NOMO-1 treated with DMSO at 0.1 percent for 48 hours (cell line): ENCODE measurements at regions not wholly inside any gene's neighbourhood (a gene's known extent, or its start where the extent isn't known, plus 50 kb on each side); places are given as distances from the start of the nearest gene placed in this dataset.

Source experiments
- DNase-seq: peaks from one replicate; lab custom pipeline; 2025; ENCODE audit not compliant: unreplicated experiment; lab: John Stamatoyannopoulos, UW

- no peak for DNase-seq
Measured at GRCh38 chr13:106302843-106303242, 232.6 kb downstream of the EFNB2 start.

GRCh38 chr13:106302011-106302410 is 233.5 kb downstream of the EFNB2 start:
- no peak for DNase-seq

- no peak for DNase-seq
Measured at GRCh38 chr13:106299621-106300020, 235.8 kb downstream of the EFNB2 start.

GRCh38 chr13:106297283-106297682 is 238.2 kb downstream of the EFNB2 start:
- DNase-seq = no peak

DNA sequence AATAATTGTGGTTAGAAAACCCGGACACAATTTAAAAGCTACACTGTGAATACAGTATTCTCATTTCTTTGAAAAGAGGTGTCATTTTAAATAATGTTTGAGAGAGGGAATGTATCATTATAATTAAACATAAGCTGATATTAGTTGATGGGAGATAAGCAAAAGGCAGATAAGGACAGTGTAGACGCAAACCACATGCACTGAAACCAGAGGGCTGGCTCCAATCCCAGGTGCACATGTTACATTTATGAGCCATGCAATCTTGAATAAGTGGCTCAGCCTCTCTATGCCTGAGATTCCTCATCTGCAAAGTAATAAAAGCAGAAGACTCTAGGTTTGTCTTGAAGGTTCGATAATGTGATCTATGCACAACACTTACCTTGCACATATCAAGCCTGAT is 238.7 kb downstream of the EFNB2 start:
- DNase-seq = no peak

DNA sequence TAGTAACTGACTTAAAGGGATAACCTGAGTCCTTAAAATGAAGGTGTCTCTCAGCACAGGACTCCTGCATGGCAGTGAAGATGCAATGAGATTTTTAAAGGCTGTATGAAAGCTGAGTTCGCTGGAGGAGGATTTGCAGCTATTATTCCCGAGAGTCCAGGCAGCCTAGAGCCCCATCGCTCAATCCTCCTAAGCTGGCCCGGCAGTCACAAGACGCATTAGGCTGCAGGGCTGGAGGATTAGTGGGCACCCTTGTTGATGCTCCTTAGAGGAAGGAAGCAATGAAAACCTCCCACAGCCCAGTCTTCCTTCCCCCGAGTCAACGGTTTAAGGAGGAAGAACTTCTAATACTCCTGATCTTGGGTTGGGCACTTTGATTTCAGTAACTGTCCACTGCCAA is 239.5 kb downstream of the EFNB2 start:
- no peak for DNase-seq

DNA sequence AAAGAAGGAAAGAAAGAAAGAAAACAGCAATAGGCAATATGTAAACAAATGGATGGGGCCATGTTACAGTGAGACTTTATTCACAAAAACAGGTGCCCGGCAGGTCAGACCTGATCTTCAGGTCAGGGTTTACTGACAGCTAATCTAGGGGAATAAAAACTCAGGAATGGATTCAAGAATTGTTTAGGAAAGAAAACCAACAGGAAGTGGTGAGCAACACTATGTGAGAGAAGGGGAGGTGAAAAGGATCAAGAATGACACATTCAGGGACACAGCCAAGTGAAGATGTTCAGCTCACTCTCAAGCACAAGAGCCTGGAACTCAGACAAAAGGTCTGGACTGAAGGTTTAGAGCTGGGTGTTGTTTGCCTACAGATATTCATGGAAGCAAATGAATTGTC is 244.5 kb downstream of the EFNB2 start:
- no peak for DNase-seq

GRCh38 chr13:106287351-106287750 is 248.1 kb downstream of the EFNB2 start:
- DNase-seq = no peak

DNA sequence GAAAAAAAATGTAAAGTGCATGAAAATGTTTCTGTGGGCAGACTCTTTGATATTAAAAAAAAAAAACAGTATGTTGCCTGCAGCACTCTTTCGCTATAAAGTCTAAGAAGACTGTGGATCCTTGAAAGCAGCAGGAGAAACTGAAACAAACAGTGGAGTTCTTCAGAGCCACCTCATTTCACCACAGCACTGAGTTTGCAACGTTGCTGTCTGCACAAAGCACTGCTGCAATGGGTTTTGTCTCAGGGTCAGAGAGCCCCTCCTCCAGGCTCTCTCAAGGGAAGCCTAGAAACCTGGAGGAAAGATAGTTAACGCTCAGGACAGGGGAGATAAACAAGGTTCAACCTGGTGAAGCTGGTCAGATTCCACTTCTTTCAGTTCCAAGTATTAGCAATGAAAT is 248.7 kb downstream of the EFNB2 start:
- no peak for DNase-seq

GRCh38 chr13:106284358-106284757 is 251.1 kb downstream of the EFNB2 start:
- DNase-seq = no peak

GRCh38 chr13:106281426-106281825 is 254.0 kb downstream of the EFNB2 start:
- no peak for DNase-seq

DNA sequence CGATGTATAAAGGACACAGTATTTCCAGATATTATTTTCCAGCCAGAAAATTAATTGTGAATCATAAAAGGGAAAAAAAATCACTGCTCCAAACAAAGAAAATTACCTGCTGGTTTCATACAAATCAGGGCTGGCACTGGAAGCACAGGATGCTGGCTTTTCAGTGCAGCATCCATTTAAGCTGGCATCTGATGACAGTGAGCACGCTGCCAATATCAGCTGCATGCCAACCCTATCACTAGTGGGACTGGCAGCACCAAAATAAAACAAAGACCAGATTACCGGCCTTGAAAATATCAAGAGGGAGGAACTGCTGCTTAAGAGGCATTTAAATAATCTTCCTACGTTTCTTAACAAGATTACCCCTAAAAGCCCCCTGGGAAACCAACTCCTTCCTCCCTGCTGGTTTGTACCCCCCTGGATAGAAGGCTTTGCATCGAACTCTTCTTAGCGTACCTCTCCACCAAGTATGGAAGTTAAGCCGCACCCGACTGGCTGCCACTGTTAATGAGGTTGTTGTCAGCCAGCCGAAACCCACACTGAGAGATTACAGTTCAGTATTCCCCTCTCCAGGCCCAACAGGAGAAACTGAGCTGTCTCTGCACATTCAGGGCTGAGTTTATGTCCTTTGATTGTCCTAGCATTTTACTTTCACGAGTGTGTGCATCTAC is 257.8 kb downstream of the EFNB2 start:
- DNase-seq = no peak

DNA sequence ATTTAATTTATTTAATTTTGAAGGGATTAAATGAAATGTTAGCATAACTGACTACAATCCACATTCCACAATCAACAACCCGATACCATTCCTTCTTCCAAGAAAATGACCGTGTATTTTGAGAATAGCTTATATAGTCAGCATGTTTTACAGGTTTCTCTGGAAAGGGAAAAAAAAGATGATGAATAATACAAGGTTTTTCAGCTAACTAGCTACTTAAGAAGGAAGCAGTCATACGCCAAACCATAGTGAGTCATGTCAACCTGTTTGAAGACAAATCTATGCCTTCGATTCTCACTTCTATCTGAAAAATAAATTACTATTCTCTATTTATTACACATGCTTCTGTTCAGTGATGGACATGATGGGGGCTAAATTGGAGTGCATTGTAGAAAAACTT is 258.6 kb downstream of the EFNB2 start:
- no peak for DNase-seq

DNA sequence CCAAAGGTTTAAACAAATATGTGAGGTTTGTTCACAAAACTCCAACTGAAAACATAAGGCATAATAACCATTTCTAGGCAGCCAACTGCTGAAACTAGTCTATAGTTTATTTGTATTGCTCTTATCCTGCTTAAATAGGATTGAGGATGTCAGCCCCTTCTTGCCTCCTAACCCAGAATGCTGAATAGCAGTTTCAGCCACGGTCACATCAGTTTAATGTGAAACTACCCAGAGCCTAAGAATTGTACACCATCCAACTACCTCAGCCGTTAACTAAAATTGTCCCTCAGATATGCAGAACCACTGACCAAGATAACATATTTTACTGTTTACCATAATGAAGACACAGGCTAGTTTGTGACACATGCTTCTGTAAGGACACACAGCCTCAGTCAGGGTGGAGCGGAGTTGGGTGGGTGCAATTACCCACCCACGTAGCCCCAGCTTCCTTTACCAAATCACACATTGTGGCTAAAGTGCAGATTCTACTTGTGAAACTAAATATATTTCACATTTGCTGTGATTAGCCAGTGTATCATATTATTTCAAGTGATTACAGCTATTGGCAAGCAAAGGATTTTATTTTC is 259.9 kb downstream of the EFNB2 start:
- DNase-seq = no peak

GRCh38 chr13:106274551-106275203 is 260.8 kb downstream of the EFNB2 start:
- no peak for DNase-seq

DNA sequence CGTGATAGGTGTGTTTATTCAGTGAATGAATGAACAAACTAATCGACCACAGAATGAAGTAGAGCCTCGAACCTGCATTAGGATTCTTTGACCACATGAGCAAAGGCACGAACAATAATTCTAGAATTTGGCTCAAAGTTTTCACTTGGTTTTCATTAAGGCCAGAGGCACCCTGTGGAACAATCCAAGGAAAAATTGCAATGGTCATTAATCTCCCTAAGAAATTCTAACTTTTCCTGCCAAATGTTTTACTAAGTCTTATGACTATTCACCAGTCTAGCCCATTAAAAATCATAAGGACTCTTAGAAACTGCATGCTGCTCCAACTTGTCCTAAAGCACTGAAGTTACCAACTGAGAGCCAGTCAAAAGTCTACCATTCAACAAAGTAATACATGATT is 271.7 kb downstream of the EFNB2 start:
- no peak for DNase-seq

DNA sequence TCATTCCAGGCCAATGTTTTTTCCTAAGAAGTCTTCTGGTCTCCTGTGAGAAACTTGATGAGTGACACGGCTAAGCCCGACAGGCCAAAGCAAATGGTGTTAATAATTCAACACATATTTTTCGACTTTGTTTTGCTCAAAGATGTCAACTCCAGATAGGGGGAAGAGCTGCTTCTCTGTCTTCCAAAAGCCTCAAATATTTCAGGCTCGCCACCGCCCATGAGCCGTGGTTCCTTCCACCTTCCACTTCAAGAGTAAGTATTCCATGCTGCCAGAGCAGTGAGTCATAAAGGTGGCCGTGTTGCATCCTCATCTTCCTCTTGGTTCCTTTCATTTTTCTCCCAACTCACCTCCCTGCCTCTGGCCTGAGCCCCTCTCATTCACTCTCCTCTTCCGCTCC is 272.6 kb downstream of the EFNB2 start:
- no peak for DNase-seq

DNA sequence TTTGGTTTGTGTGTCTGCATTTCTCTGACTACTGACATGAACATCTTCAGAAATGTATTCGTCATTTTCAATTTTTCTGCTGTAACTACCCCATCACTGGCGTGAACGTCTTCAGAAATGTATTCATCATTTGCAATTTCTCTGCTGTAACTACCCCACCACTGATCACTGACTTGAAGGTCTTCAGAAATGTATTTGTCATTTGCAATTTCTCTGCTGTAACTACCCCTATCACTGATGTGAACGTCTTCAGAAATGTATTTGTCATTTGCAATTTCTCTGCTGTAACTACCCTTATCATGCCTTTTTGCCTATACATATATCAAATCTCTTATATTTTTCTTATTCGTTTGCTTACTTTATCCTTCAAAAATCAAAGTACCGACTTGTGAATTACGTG is 274.0 kb downstream of the EFNB2 start:
- DNase-seq = no peak

- no peak for DNase-seq
Measured at GRCh38 chr13:106260352-106260751, 275.1 kb downstream of the EFNB2 start.

DNA sequence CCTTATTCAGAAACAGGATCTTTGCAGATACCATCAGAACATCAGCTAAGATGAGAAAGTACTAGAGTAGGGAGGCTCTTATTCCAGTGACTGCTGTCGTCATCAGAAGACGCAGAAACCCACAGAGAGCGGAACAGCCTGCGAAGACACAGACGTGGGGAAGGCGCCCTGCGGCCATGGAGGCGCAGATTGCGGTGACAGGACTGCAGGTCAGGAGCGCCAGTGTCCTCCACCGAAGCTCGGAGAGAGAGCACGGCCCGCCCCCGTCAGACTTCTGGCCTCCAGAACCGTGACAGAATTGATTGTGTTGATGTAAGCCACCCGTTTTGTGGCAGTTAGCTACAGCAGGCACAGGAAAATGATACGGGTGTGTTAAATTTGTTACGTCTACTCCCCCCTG is 275.5 kb downstream of the EFNB2 start:
- DNase-seq = no peak

DNA sequence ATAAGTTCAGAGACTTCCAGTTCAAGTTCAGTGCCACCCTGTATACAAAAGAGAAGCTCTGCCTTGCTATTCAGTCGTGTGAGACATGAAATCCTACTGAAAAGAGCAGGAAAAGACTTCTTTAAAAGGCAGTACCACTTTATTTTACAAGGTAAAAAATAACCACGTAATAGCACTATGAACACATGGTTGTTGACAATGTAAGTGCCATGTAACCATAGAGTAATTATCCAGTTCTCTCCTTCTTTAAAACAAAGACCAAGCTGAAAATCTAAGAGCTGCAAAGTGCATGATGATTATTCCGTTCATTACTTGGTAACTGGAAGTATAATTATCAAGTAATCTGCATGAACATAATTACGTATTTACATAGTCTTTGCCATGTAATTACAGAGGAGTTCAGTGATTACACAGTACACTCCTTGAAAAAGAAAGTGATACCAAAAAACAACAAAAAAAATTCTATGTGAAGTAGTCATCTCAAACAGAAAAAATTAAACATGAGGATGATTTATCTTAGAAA is 288.7 kb downstream of the EFNB2 start:
- DNase-seq = no peak

- DNase-seq = no peak
Measured at GRCh38 chr13:106246242-106246641, 289.2 kb downstream of the EFNB2 start.
